ENCODE measurements at regions not wholly inside any gene's neighbourhood (a gene's known extent, or its start where the extent isn't known, plus 50 kb on each side); places are given as distances from the start of the nearest gene placed in this dataset.

DNA sequence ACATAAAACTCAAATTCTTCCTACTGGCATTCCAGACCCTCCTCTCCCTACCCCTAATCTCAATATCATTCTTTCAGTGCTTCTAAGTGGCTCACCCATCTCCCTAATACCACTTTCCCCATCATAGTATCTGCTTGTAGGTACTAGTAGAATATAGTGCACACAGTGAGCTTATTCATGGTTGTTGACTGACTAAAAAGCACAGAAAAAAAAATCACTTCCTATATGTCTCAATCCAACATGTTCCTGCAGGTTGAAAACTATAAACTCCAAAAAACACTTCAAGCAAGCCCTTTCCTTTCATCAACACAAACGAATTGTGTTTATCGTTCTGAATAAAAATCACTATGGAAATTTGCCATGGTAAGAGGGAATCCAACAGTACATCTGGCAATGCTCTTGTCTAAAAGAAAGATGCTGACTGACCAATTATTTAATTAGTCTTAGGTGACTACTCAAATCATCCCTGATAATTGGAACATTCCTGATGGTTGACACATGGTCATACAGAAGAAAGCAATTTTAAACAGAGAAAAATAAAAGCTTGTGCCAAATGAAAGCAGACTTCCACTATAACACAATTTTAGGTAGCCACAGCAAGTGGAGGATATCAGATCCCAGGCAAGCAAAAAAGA lies 87.1 kb downstream of the NDUFS5 start:
- TF ChIP-seq, protein P1, sequence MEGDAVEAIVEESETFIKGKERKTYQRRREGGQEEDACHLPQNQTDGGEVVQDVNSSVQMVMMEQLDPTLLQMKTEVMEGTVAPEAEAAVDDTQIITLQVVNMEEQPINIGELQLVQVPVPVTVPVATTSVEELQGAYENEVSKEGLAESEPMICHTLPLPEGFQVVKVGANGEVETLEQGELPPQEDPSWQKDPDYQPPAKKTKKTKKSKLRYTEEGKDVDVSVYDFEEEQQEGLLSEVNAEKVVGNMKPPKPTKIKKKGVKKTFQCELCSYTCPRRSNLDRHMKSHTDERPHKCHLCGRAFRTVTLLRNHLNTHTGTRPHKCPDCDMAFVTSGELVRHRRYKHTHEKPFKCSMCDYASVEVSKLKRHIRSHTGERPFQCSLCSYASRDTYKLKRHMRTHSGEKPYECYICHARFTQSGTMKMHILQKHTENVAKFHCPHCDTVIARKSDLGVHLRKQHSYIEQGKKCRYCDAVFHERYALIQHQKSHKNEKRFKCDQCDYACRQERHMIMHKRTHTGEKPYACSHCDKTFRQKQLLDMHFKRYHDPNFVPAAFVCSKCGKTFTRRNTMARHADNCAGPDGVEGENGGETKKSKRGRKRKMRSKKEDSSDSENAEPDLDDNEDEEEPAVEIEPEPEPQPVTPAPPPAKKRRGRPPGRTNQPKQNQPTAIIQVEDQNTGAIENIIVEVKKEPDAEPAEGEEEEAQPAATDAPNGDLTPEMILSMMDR (IDR thresholded peaks at IDR 0.05): no peak
- TF ChIP-seq POLR2A (IDR thresholded peaks at IDR 0.05): no peak
